ENCODE measurements at regions not wholly inside any gene's neighbourhood (a gene's known extent, or its start where the extent isn't known, plus 50 kb on each side); places are given as distances from the start of the nearest gene placed in this dataset.

DNA sequence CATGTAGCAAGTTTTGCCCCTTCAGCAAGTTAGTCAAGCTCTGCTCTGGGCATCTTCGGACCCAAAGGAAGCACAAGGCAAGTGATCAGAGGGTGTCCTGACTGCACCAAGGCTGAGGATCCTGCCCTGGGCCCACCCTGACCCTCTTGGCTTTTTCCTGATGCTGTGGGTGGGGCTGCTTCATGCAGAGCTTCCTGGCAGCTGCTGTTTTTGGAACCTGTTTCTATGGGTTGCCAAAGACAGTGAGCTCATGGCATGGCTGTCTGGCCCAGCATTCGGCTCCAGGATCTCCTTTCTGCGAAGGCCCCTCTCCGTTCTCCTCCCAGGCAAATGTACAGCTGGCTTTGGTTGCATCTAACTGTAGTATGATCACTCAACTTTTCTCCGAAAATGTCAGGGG, 497.9 kb downstream of the ARHGEF28 start:
- no peaks in the 10 kb centered on the region for H3K9me3 Mint-ChIP-seq (ENCODE audit: unreplicated experiment)
- no peak overlapping the region for H3K27ac Mint-ChIP-seq (ENCODE audit: unreplicated experiment)
- TF ChIP-seq, protein P1, sequence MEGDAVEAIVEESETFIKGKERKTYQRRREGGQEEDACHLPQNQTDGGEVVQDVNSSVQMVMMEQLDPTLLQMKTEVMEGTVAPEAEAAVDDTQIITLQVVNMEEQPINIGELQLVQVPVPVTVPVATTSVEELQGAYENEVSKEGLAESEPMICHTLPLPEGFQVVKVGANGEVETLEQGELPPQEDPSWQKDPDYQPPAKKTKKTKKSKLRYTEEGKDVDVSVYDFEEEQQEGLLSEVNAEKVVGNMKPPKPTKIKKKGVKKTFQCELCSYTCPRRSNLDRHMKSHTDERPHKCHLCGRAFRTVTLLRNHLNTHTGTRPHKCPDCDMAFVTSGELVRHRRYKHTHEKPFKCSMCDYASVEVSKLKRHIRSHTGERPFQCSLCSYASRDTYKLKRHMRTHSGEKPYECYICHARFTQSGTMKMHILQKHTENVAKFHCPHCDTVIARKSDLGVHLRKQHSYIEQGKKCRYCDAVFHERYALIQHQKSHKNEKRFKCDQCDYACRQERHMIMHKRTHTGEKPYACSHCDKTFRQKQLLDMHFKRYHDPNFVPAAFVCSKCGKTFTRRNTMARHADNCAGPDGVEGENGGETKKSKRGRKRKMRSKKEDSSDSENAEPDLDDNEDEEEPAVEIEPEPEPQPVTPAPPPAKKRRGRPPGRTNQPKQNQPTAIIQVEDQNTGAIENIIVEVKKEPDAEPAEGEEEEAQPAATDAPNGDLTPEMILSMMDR (IDR thresholded peaks at IDR 0.05; ENCODE audit: insufficient read depth in 1 of 2, low read depth in 1 of 2, low read length in 1 of 2, severe bottlenecking in 1 of 2, unreplicated experiment in 1 of 2) = no peak
- H3K36me3 ChIP-seq (ENCODE audit: control insufficient read depth, insufficient read depth, low read length) = no peaks in the 10 kb centered on the region
- H3K4me3 ChIP-seq (ENCODE audit: low read depth, low read length) = no peak overlapping the region
- intact Hi-C loops (cut with micrococcal nuclease; ENCODE audit: unreplicated experiment) = no loop called here
- peaks cover 14% of the 10 kb centered on the region for H3K4me1 Mint-ChIP-seq (ENCODE audit: low read depth, unreplicated experiment)
- H3K27me3 Mint-ChIP-seq (ENCODE audit: insufficient read depth, unreplicated experiment) = no peaks in the 10 kb centered on the region
- no peaks in the 10 kb centered on the region for H3K9me3 ChIP-seq
- no TSS peak for BruUV-seq (replicated peaks)
- ChIA-PET CTCF (no interaction called here), POLR2A (no interaction called here)
- H3K4me1 ChIP-seq = 0 out of 2 replicates have a peak, but pooled peaks cover 10% of the 10 kb centered on the region
- no peaks in the 10 kb centered on the region for H3K27me3 ChIP-seq (replicated peaks; ENCODE audit: control insufficient read depth, insufficient read depth, low read length)
- no peak for DNase-seq
- H3K36me3 Mint-ChIP-seq (ENCODE audit: insufficient read depth, unreplicated experiment) = no peaks in the 10 kb centered on the region
- H3K4me3 Mint-ChIP-seq (ENCODE audit: unreplicated experiment) = no peak overlapping the region

DNA sequence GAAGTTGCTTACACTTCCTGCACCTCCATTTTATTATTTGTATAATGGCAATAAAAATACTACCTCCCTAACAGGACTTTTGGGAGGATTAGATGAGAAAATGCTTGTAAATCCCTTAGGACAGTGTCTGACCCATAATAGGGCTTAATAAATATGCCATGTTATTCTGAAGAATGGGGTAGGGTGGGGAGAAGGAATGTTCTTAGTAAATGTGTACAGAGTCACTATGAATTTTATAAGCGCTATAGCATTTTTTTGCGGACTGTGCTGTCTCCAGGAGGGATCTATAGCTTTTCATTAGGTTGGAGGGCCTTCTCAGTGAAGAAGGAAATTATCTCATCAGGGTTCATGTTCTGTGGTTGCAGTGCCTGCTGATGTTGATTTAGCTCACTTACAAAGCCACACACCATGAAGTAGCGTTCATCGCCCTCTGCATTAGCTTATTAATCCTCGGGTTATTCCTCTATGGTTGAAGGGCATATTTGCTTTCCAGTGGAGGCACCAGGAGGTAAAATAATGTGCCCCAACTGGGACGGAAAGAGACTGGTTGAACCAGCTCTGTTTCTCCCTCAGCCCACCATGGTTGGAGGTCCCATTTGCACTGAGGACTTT, 497.1 kb downstream of the ARHGEF28 start:
- ChIA-PET CTCF (no interaction called here), POLR2A (no interaction called here)
- Mint-ChIP-seq H3K9me3 (ENCODE audit: unreplicated experiment) (no peaks in the 10 kb centered on the region), H3K27ac (ENCODE audit: unreplicated experiment) (no peak overlapping the region), H3K36me3 (ENCODE audit: insufficient read depth, unreplicated experiment) (no peaks in the 10 kb centered on the region), H3K4me1 (ENCODE audit: low read depth, unreplicated experiment) (peaks cover 14% of the 10 kb centered on the region), H3K27me3 (ENCODE audit: insufficient read depth, unreplicated experiment) (no peaks in the 10 kb centered on the region), H3K4me3 (ENCODE audit: unreplicated experiment) (no peak overlapping the region)
- no peaks in the 10 kb centered on the region for H3K36me3 ChIP-seq (ENCODE audit: control insufficient read depth, insufficient read depth, low read length)
- H3K27me3 ChIP-seq (replicated peaks; ENCODE audit: control insufficient read depth, insufficient read depth, low read length) = no peaks in the 10 kb centered on the region
- 0 out of 2 replicates have a peak, but pooled peaks cover 6% of the 10 kb centered on the region for H3K4me1 ChIP-seq
- no peak for DNase-seq
- H3K9me3 ChIP-seq = no peaks in the 10 kb centered on the region
- intact Hi-C loops (cut with micrococcal nuclease; ENCODE audit: unreplicated experiment) = no loop called here
- no TSS peak for BruUV-seq (replicated peaks)
- H3K4me3 ChIP-seq (ENCODE audit: low read depth, low read length) = no peak overlapping the region
- TF ChIP-seq, protein P1 (IDR thresholded peaks at IDR 0.05; ENCODE audit: insufficient read depth in 1 of 2, low read depth in 1 of 2, low read length in 1 of 2, severe bottlenecking in 1 of 2, unreplicated experiment in 1 of 2) = no peak

DNA sequence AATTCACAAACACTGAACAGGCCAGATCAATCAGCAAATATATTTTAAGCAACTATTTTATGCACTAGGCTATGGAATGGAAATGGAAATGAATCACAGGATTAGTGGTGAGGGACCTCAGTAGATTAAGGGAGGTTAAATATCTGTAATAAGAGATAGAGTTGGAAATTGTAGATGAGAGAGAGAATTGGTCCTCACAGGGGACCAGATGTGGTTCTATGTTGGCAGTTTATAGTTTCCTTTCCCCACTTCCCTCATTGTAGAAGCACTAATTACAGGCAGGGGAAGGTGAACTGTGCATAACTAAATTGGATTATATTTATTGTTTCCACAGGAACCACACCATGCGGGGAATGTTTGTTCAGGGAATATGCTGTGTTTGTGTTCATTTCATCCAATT, 496.2 kb downstream of the ARHGEF28 start:
- Mint-ChIP-seq H3K27me3 (ENCODE audit: insufficient read depth, unreplicated experiment) (no peaks in the 10 kb centered on the region), H3K4me3 (ENCODE audit: unreplicated experiment) (no peak overlapping the region), H3K36me3 (ENCODE audit: insufficient read depth, unreplicated experiment) (no peaks in the 10 kb centered on the region), H3K9me3 (ENCODE audit: unreplicated experiment) (no peaks in the 10 kb centered on the region), H3K27ac (ENCODE audit: unreplicated experiment) (no peak overlapping the region), H3K4me1 (ENCODE audit: low read depth, unreplicated experiment) (peaks cover 12% of the 10 kb centered on the region)
- H3K4me1 ChIP-seq = no peaks in the 10 kb centered on the region
- POLR2A ChIA-PET = no interaction called here
- no peak overlapping the region for H3K4me3 ChIP-seq (ENCODE audit: low read depth, low read length)
- CTCF ChIA-PET = no interaction called here
- no peaks in the 10 kb centered on the region for H3K36me3 ChIP-seq (ENCODE audit: control insufficient read depth, insufficient read depth, low read length)
- intact Hi-C loops (cut with micrococcal nuclease; ENCODE audit: unreplicated experiment) = no loop called here
- H3K27me3 ChIP-seq (replicated peaks; ENCODE audit: control insufficient read depth, insufficient read depth, low read length) = no peaks in the 10 kb centered on the region
- TF ChIP-seq, protein P1 (IDR thresholded peaks at IDR 0.05; ENCODE audit: insufficient read depth in 1 of 2, low read depth in 1 of 2, low read length in 1 of 2, severe bottlenecking in 1 of 2, unreplicated experiment in 1 of 2) = no peak
- no peak for DNase-seq
- H3K9me3 ChIP-seq = no peaks in the 10 kb centered on the region
- BruUV-seq (replicated peaks) = no TSS peak
